Hepatocyte (in vitro differentiated cells): ENCODE measurements at regions not wholly inside any gene's neighbourhood (a gene's known extent, or its start where the extent isn't known, plus 50 kb on each side); places are given as distances from the start of the nearest gene placed in this dataset.

Experiments used
- EZH2phosphoT487 ChIP-seq: fragments of 200-600 bp; sonication (generic); IDR thresholded peaks from one replicate; pipeline ENCODE4 v1.6.1; 2018; ENCODE audit warnings: antibody characterized with exemption, mild to moderate bottlenecking, low read depth, moderate library complexity; ENCODE audit not compliant: unreplicated experiment, severe bottlenecking
- TF ChIP-seq, protein P1 (sequence below): fragments of 200-600 bp; sonication (generic); IDR thresholded peaks from 2 replicates; pipeline ENCODE4 v1.5.1; 2016; ENCODE audit warnings: antibody characterized with exemption, mild to moderate bottlenecking; ENCODE audit not compliant: poor library complexity

DNA sequence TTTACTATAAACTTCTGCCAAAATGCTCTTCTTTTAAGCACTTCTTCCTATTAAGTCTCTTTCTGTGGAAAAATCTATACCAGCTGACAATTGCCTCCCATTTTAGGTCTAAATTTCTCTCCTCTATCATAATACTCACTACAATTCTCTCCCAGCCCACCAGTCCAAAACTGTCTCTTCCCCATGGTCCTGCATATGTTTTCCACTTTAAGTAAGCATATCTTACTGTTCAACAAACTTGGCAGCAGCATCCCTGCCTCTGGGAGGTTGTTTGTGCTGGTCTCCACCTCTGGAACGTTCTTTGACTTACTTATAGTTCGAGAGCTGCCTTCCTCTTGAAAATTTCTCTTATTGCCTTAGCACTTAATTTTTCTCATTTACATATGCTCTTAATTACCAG lies 180.5 kb downstream of the COL12A1 start:
- TF ChIP-seq, protein P1, sequence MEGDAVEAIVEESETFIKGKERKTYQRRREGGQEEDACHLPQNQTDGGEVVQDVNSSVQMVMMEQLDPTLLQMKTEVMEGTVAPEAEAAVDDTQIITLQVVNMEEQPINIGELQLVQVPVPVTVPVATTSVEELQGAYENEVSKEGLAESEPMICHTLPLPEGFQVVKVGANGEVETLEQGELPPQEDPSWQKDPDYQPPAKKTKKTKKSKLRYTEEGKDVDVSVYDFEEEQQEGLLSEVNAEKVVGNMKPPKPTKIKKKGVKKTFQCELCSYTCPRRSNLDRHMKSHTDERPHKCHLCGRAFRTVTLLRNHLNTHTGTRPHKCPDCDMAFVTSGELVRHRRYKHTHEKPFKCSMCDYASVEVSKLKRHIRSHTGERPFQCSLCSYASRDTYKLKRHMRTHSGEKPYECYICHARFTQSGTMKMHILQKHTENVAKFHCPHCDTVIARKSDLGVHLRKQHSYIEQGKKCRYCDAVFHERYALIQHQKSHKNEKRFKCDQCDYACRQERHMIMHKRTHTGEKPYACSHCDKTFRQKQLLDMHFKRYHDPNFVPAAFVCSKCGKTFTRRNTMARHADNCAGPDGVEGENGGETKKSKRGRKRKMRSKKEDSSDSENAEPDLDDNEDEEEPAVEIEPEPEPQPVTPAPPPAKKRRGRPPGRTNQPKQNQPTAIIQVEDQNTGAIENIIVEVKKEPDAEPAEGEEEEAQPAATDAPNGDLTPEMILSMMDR = no peak
- no peak for TF ChIP-seq EZH2phosphoT487
